ENCODE measurements at regions not wholly inside any gene's neighbourhood (a gene's known extent, or its start where the extent isn't known, plus 50 kb on each side); places are given as distances from the start of the nearest gene placed in this dataset.
"Not testable (repeated sequence)": the region's sequence is repeated elsewhere in the genome, so short reads cannot be mapped to it uniquely, and the experiment has no call there.

DNA sequence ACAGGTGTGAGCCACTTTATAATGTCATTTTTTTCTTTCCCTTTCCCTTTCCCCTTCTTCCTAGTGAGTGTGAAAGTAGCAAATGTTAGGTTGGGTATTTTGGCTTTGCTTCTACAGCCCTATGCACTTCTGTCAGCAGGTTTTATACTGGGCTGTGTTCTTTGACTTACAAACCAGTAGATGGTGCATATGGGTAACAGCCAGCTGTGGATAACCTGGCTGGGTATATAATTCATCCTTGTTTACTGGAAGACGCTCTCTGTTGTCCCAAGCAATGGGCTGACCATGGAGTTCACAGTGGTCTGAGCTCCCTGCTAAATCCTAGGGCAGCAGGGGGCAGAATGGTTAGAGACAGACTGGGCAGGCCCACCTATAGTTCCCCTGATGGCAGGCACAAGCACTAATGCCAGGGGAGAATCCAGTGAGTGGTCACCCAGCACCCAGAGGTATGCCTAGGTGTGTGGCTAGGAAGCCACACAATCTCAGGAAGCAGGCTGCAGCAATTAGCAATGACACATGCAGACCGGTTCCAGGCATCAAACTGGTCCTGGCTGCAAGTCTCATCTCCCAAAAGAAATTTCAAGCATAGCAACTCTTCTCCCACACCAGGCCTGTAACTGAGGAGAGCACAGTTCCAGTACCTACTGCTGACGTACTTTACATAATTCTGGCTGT is 592.7 kb upstream of the MAN1A1 start:
- intact Hi-C loops (cut with DNase I): no loop called here

DNA sequence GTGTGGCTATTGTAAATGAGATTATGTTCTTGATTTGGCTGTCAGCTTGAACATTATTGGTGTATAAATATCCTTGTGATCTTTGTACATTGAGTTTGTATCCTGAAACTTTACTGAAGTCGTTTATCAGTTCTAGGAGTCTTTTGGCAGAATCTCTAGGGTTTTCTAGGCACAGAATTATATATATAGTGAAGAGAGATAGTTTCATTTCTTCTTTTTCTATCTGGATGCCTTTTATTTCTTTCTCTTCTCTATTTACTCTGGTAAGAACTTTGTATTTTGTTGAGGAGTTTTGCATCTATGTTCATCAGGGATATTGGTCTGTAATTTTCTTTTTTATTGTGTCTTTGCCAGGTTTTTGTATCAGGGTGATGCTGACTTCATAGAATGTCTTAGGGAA is 589.2 kb upstream of the MAN1A1 start:
- Histone ChIP-seq H3K4me1 (no peaks in the 10 kb centered on the region), H3K36me3 (no peaks in the 10 kb centered on the region), H3K9me3 (no peaks in the 10 kb centered on the region), H3K4me3 (no peak overlapping the region), H3K27ac (no peak overlapping the region), H3K27me3 (no peaks in the 10 kb centered on the region)
- TF ChIP-seq CTCF (IDR thresholded peaks at IDR 0.05): no peak
- intact Hi-C loops (cut with DNase I): no loop called here
- no peak for DNase-seq (ENCODE audit: low spot score in 2 of 2)

More for the DNA sequence above, 592.7 kb upstream of the MAN1A1 start:
- no peak for DNase-seq (ENCODE audit: low spot score in 2 of 2)
- Histone ChIP-seq H3K4me3 (no peak overlapping the region), H3K27ac (no peak overlapping the region), H3K9me3 (no peaks in the 10 kb centered on the region), H3K4me1 (no peaks in the 10 kb centered on the region), H3K36me3 (no peaks in the 10 kb centered on the region), H3K27me3 (no peaks in the 10 kb centered on the region)
- TF ChIP-seq CTCF (IDR thresholded peaks at IDR 0.05): no peak

GRCh38 chr6:119934816-119935215 is 585.3 kb upstream of the MAN1A1 start:
- TF ChIP-seq CTCF (IDR thresholded peaks at IDR 0.05): no peak
- H3K9me3 ChIP-seq: no peaks in the 10 kb centered on the region
- H3K36me3 ChIP-seq: no peaks in the 10 kb centered on the region
- no peak overlapping the region for H3K4me3 ChIP-seq
- intact Hi-C loops (cut with DNase I): no loop called here
- H3K27ac ChIP-seq: no peak overlapping the region
- no peak for DNase-seq (ENCODE audit: low spot score in 2 of 2)
- H3K27me3 ChIP-seq: no peaks in the 10 kb centered on the region
- H3K4me1 ChIP-seq: no peaks in the 10 kb centered on the region

- DNase-seq (ENCODE audit: low spot score in 2 of 2): no peak
- intact Hi-C loops (cut with DNase I): no loop called here
- Histone ChIP-seq H3K27ac (no peak overlapping the region), H3K4me1 (no peaks in the 10 kb centered on the region), H3K27me3 (no peaks in the 10 kb centered on the region), H3K9me3 (peaks cover 2 to 10% of the 10 kb centered on the region in 2 donors), H3K36me3 (no peaks in the 10 kb centered on the region), H3K4me3 (no peak overlapping the region)
- no peak for TF ChIP-seq CTCF (IDR thresholded peaks at IDR 0.05)
Observed at GRCh38 chr6:119929121-119929520, 579.6 kb upstream of the MAN1A1 start.

DNA sequence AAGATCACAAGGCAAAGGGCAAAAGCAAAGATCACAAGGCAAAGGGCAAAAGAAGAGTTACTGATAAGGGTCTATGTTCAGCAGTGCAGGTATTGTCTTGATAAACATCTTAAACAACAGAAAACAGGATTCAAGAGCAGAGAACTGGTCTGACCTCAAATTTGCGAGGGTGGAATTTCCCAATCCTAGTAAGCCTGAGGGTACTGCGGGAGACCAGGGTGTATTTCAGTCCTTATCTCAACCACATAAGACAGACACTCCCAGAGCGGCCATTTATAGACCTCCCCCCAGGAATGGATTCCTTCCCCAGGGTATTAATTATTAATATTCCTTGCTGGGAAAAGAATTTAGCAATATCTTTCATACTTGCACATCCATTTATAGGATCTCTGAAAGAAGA is 575.3 kb upstream of the MAN1A1 start:
- H3K36me3 ChIP-seq; DNase-seq (ENCODE audit: low spot score in 2 of 2); H3K4me3 ChIP-seq; H3K27ac ChIP-seq; intact Hi-C loops (cut with DNase I); H3K4me1 ChIP-seq; H3K27me3 ChIP-seq: not testable (repeated sequence)
- peaks cover 11 to 34% of the 10 kb centered on the region in 2 donors for H3K9me3 ChIP-seq

DNA sequence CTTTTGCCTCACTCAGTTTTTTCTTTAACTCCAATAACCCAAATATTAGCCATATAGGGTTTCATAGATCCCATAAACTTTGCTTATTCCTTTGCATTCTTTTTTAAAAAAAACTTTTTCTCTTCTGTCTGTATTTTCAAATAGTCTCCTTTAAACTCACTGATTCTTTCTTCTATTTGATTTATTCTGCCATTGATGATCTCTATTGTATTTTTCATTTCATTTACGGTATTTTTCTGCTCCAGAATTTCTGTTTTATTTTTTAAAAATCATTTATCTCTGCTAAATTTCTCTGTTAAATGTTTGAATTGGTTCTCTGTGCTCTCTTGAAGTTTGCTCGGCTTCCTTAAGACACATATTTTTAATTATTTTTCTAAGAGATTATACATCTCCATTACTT is 573.3 kb upstream of the MAN1A1 start:
- intact Hi-C loops (cut with DNase I): no loop called here
- no peaks in the 10 kb centered on the region for H3K27me3 ChIP-seq
- no peaks in the 10 kb centered on the region for H3K36me3 ChIP-seq
- TF ChIP-seq CTCF (IDR thresholded peaks at IDR 0.05): no peak
- no peak overlapping the region for H3K27ac ChIP-seq
- H3K4me3 ChIP-seq: no peak overlapping the region
- H3K9me3 ChIP-seq: peaks cover 11 to 34% of the 10 kb centered on the region in 2 donors
- DNase-seq (ENCODE audit: low spot score in 2 of 2): no peak
- H3K4me1 ChIP-seq: no peaks in the 10 kb centered on the region

Data from ascending aorta (tissue), 2 donors.